Hepatocyte (in vitro differentiated cells): ENCODE measurements at regions not wholly inside any gene's neighbourhood (a gene's known extent, or its start where the extent isn't known, plus 50 kb on each side); places are given as distances from the start of the nearest gene placed in this dataset.

Experiments used
- CTCF ChIP-seq: fragments of 200-600 bp; sonication (generic); IDR thresholded peaks from 2 replicates; pipeline ENCODE4 v1.5.1; 2016; ENCODE audit warnings: antibody characterized with exemption, mild to moderate bottlenecking; ENCODE audit not compliant: poor library complexity
- EZH2 ChIP-seq: fragments of 200-600 bp; sonication (generic); IDR thresholded peaks from 2 replicates; pipeline ENCODE4 v1.6.1; 2016; ENCODE audit warnings: antibody characterized with exemption, mild to moderate bottlenecking, borderline replicate concordance

GRCh38 chr4:16344853-16345252, 118.6 kb upstream of the TAPT1 start:
- TF ChIP-seq CTCF, result no peak
- TF ChIP-seq EZH2, result no peak
